HepG2 (cell line): ENCODE measurements at regions not wholly inside any gene's neighbourhood (a gene's known extent, or its start where the extent isn't known, plus 50 kb on each side); places are given as distances from the start of the nearest gene placed in this dataset.

Experiments
- ATAC-seq: fragments of 200-7000 bp; cut with Tn5 transposase; 3 replicates; pipeline ENCODE4 v1.9.1; 2020; ENCODE audit warnings: mild to moderate bottlenecking, moderate library complexity
- BruUV-seq: library from RNA; stranded (reverse); fragments of 400-500 nt; replicated peaks from 2 replicates; lab custom pipeline; 2021; lab: Mats Ljungman, UMichigan
- CTCF ChIA-PET: fragments of 300-600 bp; formaldehyde crosslinking; extraction: SDS; loops from one replicate; lab custom pipeline; 2021; ENCODE audit warnings: low total read pairs, inconsistent platforms, low intra/inter-chr PET ratio; lab: Yijun Ruan, JAX
- POLR2A ChIA-PET: fragments of 350-600 bp; sonication (Branson Sonifier 250); formaldehyde crosslinking; loops from one replicate; lab custom pipeline; 2020; ENCODE audit warnings: antibody characterized with exemption, inconsistent platforms; lab: Yijun Ruan, JAX
- DNase-seq: peaks from one replicate; pipeline ENCODE4 v3.0.0-alpha.2; 2015; ENCODE audit warnings: low spot score
- FAIRE-seq: peaks from 3 replicates; lab custom pipeline; 2011; peaks lifted over from hg19 to GRCh38; lab: Jason Lieb, UNC
- H2AFZ ChIP-seq: one replicate; pipeline ENCODE4 v1.6.1; 2011; ENCODE audit warnings: low read length, inconsistent platforms
- H3K27ac ChIP-seq: fragments of 300-600 bp; 3 replicates; pipeline ENCODE4 v1.8.0; 2011; ENCODE audit warnings: mixed run types, mild to moderate bottlenecking, mixed read lengths, low read length, inconsistent platforms; ENCODE audit not compliant: insufficient read depth; ENCODE audit errors: extremely low read length
- H3K27me3 ChIP-seq, 2 experiments: fragments of 200-600 bp in 1 of 2; 2 replicates in 1 of 2; 3 replicates in 1 of 2; pipeline versions ENCODE4 v1.6.0 to v1.8.0; 2011; ENCODE audit warnings: low read length in 2 of 2, mild to moderate bottlenecking in 2 of 2, moderate library complexity in 2 of 2, inconsistent platforms in 1 of 2; ENCODE audit not compliant: insufficient read depth in 2 of 2, control insufficient read depth in 1 of 2
- H3K36me3 ChIP-seq, 2 experiments: fragments of 200-600 bp in 1 of 2; replicated peaks in 1 of 2; 2 replicates in 1 of 2; 3 replicates in 1 of 2; pipeline versions ENCODE4 v1.5.1 to v1.8.0; 2011; ENCODE audit warnings: low read length in 2 of 2, inconsistent platforms in 1 of 2; ENCODE audit not compliant: insufficient read depth in 2 of 2, control insufficient read depth in 1 of 2
- H3K4me1 ChIP-seq: 2 replicates; pipeline ENCODE4 v1.5.1; 2012; ENCODE audit warnings: low read length, inconsistent platforms; ENCODE audit not compliant: insufficient read depth
- H3K4me2 ChIP-seq: 2 replicates; pipeline ENCODE4 v1.6.0; 2011; ENCODE audit warnings: low read depth, low read length, inconsistent platforms
- H3K4me3 ChIP-seq, 3 experiments: fragments of 200-600 bp in 1 of 3; sonication (generic), shearing (Covaris generic) in 1 of 3; replicated peaks in 1 of 3; 2 replicates each; pipeline ENCODE4 v1.5.1; 2011 to 2016; ENCODE audit warnings: low read length in 3 of 3, inconsistent platforms in 2 of 3, low read depth in 2 of 3, mild to moderate bottlenecking in 2 of 3, control low read depth in 1 of 3, mixed read lengths in 1 of 3; ENCODE audit not compliant: insufficient read depth in 1 of 3
- H3K79me2 ChIP-seq: one replicate; pipeline ENCODE4 v1.6.1; 2011; ENCODE audit warnings: low read length, inconsistent platforms; ENCODE audit not compliant: insufficient read depth
- H3K9ac ChIP-seq: 2 replicates; pipeline ENCODE4 v1.6.0; 2011; ENCODE audit warnings: mild to moderate bottlenecking, low read depth, low read length, inconsistent platforms; ENCODE audit not compliant: insufficient read depth
- H3K9me3 ChIP-seq: 2 replicates; pipeline ENCODE4 v1.5.1; 2012; ENCODE audit warnings: mild to moderate bottlenecking, low read length
- H4K20me1 ChIP-seq: 2 replicates; pipeline ENCODE4 v1.6.0; 2011; ENCODE audit warnings: inconsistent platforms, mild to moderate bottlenecking, low read length, moderate library complexity; ENCODE audit not compliant: insufficient read depth
- ARNTL ChIP-seq: sonication (generic); formaldehyde crosslinking; IDR thresholded peaks from 2 replicates; pipeline ENCODE4 v1.4.0; 2020; ENCODE audit warnings: mild to moderate bottlenecking, missing genetic modification reagents
- ATF3 ChIP-seq: sonication (generic); formaldehyde crosslinking; IDR thresholded peaks from 2 replicates; pipeline ENCODE4 v1.4.0; 2020; ENCODE audit warnings: missing genetic modification reagents
- DR1 ChIP-seq: sonication (generic); formaldehyde crosslinking; IDR thresholded peaks from 2 replicates; pipeline ENCODE4 v1.8.0; 2021; ENCODE audit warnings: mild to moderate bottlenecking, missing genetic modification reagents, inconsistent platforms
- HOXD1 ChIP-seq: sonication (generic); formaldehyde crosslinking; IDR thresholded peaks from 2 replicates; pipeline ENCODE4 v1.5.0; 2020; ENCODE audit warnings: missing genetic modification reagents
- ISL2 ChIP-seq: sonication (generic); formaldehyde crosslinking; IDR thresholded peaks from 2 replicates; pipeline ENCODE4 v1.5.0; 2020; ENCODE audit warnings: missing genetic modification reagents
- MBD4 ChIP-seq: IDR thresholded peaks from 2 replicates; pipeline ENCODE4 v1.6.1; 2012; ENCODE audit warnings: low read length, inconsistent platforms, borderline replicate concordance
- NR2C2 ChIP-seq: sonication (generic); formaldehyde crosslinking; IDR thresholded peaks from 2 replicates; pipeline ENCODE4 v1.4.0; 2020; ENCODE audit warnings: missing genetic modification reagents, mild to moderate bottlenecking, moderate library complexity, borderline replicate concordance
- PHF20 ChIP-seq: sonication (generic); formaldehyde crosslinking; IDR thresholded peaks from 2 replicates; pipeline ENCODE4 v1.5.0; 2020; ENCODE audit warnings: mild to moderate bottlenecking, missing genetic modification reagents
- ZBTB8A ChIP-seq: sonication (generic); formaldehyde crosslinking; IDR thresholded peaks from 2 replicates; pipeline ENCODE4 v1.4.0; 2020; ENCODE audit warnings: mild to moderate bottlenecking, low read depth, missing genetic modification reagents, borderline replicate concordance
- ZFP36 ChIP-seq: fragments of 150-350 bp; IDR thresholded peaks from 2 replicates; pipeline ENCODE4 v1.6.1; 2018; ENCODE audit warnings: borderline replicate concordance, low read length, low read depth; ENCODE audit not compliant: partially characterized antibody
- ZNF383 ChIP-seq: sonication (generic); formaldehyde crosslinking; IDR thresholded peaks from 2 replicates; pipeline ENCODE4 v1.4.0; 2020; ENCODE audit warnings: missing genetic modification reagents, mild to moderate bottlenecking, borderline replicate concordance
- ZSCAN21 ChIP-seq: sonication (generic); formaldehyde crosslinking; IDR thresholded peaks from 2 replicates; pipeline ENCODE4 v1.8.0; 2022; ENCODE audit warnings: mild to moderate bottlenecking, missing genetic modification reagents, moderate library complexity, borderline replicate concordance
- WGBS: methylation state at CpG from one replicate; pipeline ENCODE4 v1.1.6; 2017; ENCODE audit warnings: low lambda C conversion rate; 5-methylcytosine and 5-hydroxymethylcytosine counted together
- in situ Hi-C: cut with HindIII; loops from 2 replicates; pipeline ENCODE4 v1.10.0; 2017; ENCODE audit warnings: low pct_unique_long_range_greater_than_20kb; ENCODE audit not compliant: extremely low pct_ligation_motif_present
- intact Hi-C: fragments of 100-400 bp; cut with micrococcal nuclease; formaldehyde crosslinking; loops from one replicate; pipeline ENCODE4 v1.10.0; 2022; ENCODE audit not compliant: unreplicated experiment
- TF ChIP-seq, protein P1 (sequence below): fragments of 450-650 bp; IDR thresholded peaks from 2 replicates; pipeline ENCODE4 v1.6.1; 2017; ENCODE audit warnings: mild to moderate bottlenecking
- TF ChIP-seq, protein P2 (sequence below): sonication (generic); formaldehyde crosslinking; IDR thresholded peaks from 2 replicates; pipeline ENCODE4 v1.8.0; 2022; ENCODE audit warnings: mild to moderate bottlenecking, missing genetic modification reagents, moderate library complexity

GRCh38 chr13:33394294-33394932, 108.9 kb upstream of the STARD13 start:
- H3K9ac ChIP-seq: no peak overlapping the region
- in situ Hi-C loops: no loop called here
- ChIA-PET POLR2A (no interaction called here), CTCF (no interaction called here)
- H4K20me1 ChIP-seq: no peaks in the 10 kb centered on the region
- 94% methylated on average over 3 of the region's 3 CpGs for WGBS
- no peaks in the 10 kb centered on the region for H3K9me3 ChIP-seq
- H3K4me3 ChIP-seq: no peak overlapping the region
- no peaks in the 10 kb centered on the region for H3K27me3 ChIP-seq
- intact Hi-C loops: no loop called here
- no peak overlapping the region for H2AFZ ChIP-seq
- no peak overlapping the region for H3K27ac ChIP-seq
- FAIRE-seq (no peak), ATAC-seq (no peak), DNase-seq (no peak)
- no peaks in the 10 kb centered on the region for H3K36me3 ChIP-seq
- no peak overlapping the region for H3K4me2 ChIP-seq
- no TSS peak for BruUV-seq
- no peaks in the 10 kb centered on the region for H3K4me1 ChIP-seq
- no peaks in the 10 kb centered on the region for H3K79me2 ChIP-seq
- TF ChIP-seq HOXD1 (CRISPR knock-in tag): no peak
- TF ChIP-seq ISL2 (CRISPR knock-in tag): no peak
- TF ChIP-seq, protein P1, sequence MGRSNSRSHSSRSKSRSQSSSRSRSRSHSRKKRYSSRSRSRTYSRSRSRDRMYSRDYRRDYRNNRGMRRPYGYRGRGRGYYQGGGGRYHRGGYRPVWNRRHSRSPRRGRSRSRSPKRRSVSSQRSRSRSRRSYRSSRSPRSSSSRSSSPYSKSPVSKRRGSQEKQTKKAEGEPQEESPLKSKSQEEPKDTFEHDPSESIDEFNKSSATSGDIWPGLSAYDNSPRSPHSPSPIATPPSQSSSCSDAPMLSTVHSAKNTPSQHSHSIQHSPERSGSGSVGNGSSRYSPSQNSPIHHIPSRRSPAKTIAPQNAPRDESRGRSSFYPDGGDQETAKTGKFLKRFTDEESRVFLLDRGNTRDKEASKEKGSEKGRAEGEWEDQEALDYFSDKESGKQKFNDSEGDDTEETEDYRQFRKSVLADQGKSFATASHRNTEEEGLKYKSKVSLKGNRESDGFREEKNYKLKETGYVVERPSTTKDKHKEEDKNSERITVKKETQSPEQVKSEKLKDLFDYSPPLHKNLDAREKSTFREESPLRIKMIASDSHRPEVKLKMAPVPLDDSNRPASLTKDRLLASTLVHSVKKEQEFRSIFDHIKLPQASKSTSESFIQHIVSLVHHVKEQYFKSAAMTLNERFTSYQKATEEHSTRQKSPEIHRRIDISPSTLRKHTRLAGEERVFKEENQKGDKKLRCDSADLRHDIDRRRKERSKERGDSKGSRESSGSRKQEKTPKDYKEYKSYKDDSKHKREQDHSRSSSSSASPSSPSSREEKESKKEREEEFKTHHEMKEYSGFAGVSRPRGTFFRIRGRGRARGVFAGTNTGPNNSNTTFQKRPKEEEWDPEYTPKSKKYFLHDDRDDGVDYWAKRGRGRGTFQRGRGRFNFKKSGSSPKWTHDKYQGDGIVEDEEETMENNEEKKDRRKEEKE: no peak
- TF ChIP-seq PHF20 (CRISPR knock-in tag): no peak
- no peak for TF ChIP-seq MBD4
- no peak for TF ChIP-seq ARNTL (CRISPR knock-in tag)
- no peak for TF ChIP-seq ATF3 (CRISPR knock-in tag)
- TF ChIP-seq NR2C2 (CRISPR knock-in tag): no peak
- TF ChIP-seq ZBTB8A (CRISPR knock-in tag): no peak
- TF ChIP-seq ZSCAN21: no peak
- TF ChIP-seq, protein P2, sequence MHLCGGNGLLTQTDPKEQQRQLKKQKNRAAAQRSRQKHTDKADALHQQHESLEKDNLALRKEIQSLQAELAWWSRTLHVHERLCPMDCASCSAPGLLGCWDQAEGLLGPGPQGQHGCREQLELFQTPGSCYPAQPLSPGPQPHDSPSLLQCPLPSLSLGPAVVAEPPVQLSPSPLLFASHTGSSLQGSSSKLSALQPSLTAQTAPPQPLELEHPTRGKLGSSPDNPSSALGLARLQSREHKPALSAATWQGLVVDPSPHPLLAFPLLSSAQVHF: no peak
- TF ChIP-seq ZFP36: no peak
- no peak for TF ChIP-seq ZNF383
- no peak for TF ChIP-seq DR1 (CRISPR knock-in tag)
